Neutrophil (primary cell): ENCODE measurements at regions not wholly inside any gene's neighbourhood (a gene's known extent, or its start where the extent isn't known, plus 50 kb on each side); places are given as distances from the start of the nearest gene placed in this dataset.

Experiments
- H3K27ac ChIP-seq: fragments of 200-600 bp; sonication (generic); 2 replicates; pipeline ENCODE4 v1.5.1; 2016; ENCODE audit warnings: mild to moderate bottlenecking, moderate library complexity
- H3K27me3 ChIP-seq: fragments of 200-600 bp; sonication (generic); 2 replicates; pipeline ENCODE4 v1.6.0; 2016; ENCODE audit warnings: mild to moderate bottlenecking
- H3K36me3 ChIP-seq: fragments of 200-600 bp; sonication (generic); 2 replicates; pipeline ENCODE4 v1.5.1; 2017
- H3K4me1 ChIP-seq, 2 experiments: fragments of 200-600 bp in 1 of 2; sonication (generic) in 1 of 2; 1 replicate in 1 of 2; 2 replicates in 1 of 2; pipeline versions ENCODE4 v1.5.1 to v1.6.1; 2013 to 2016; ENCODE audit warnings: low read depth in 1 of 2, low read length in 1 of 2, mild to moderate bottlenecking in 1 of 2, moderate library complexity in 1 of 2; ENCODE audit not compliant: control insufficient read depth in 1 of 2, insufficient read depth in 1 of 2
- H3K4me3 ChIP-seq, 2 experiments: fragments of 200-600 bp in 1 of 2; sonication (generic) in 1 of 2; 1 replicate in 1 of 2; 2 replicates in 1 of 2; pipeline ENCODE4 v1.5.1; 2013 to 2016; ENCODE audit warnings: low read depth in 1 of 2, low read length in 1 of 2, mild to moderate bottlenecking in 1 of 2, moderate library complexity in 1 of 2
- H3K9me3 ChIP-seq: fragments of 200-600 bp; sonication (generic); 2 replicates; pipeline ENCODE4 v1.5.1; 2016
- TF ChIP-seq, protein P1 (sequence below): fragments of 200-600 bp; sonication (generic); IDR thresholded peaks from 2 replicates; pipeline ENCODE4 v1.5.1; 2016; ENCODE audit warnings: antibody characterized with exemption

GRCh38 chr5:87877023-87877422 is 391.6 kb downstream of the TMEM161B start:
- no peaks in the 10 kb centered on the region for H3K36me3 ChIP-seq

GRCh38 chr5:87876616-87877015 is 392.0 kb downstream of the TMEM161B start:
- Histone ChIP-seq H3K4me1 (no peaks in the 10 kb centered on the region), H3K27ac (no peak overlapping the region), H3K27me3 (no peaks in the 10 kb centered on the region), H3K4me3 (no peak overlapping the region), H3K36me3 (no peaks in the 10 kb centered on the region), H3K9me3 (no peaks in the 10 kb centered on the region)
- TF ChIP-seq, protein P1, sequence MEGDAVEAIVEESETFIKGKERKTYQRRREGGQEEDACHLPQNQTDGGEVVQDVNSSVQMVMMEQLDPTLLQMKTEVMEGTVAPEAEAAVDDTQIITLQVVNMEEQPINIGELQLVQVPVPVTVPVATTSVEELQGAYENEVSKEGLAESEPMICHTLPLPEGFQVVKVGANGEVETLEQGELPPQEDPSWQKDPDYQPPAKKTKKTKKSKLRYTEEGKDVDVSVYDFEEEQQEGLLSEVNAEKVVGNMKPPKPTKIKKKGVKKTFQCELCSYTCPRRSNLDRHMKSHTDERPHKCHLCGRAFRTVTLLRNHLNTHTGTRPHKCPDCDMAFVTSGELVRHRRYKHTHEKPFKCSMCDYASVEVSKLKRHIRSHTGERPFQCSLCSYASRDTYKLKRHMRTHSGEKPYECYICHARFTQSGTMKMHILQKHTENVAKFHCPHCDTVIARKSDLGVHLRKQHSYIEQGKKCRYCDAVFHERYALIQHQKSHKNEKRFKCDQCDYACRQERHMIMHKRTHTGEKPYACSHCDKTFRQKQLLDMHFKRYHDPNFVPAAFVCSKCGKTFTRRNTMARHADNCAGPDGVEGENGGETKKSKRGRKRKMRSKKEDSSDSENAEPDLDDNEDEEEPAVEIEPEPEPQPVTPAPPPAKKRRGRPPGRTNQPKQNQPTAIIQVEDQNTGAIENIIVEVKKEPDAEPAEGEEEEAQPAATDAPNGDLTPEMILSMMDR: no peak

More at GRCh38 chr5:87877023-87877422, 391.6 kb downstream of the TMEM161B start:
- TF ChIP-seq, protein P1: no peak
- Histone ChIP-seq H3K27me3 (no peaks in the 10 kb centered on the region), H3K4me3 (no peak overlapping the region), H3K4me1 (no peaks in the 10 kb centered on the region), H3K27ac (no peak overlapping the region), H3K9me3 (no peaks in the 10 kb centered on the region)

DNA sequence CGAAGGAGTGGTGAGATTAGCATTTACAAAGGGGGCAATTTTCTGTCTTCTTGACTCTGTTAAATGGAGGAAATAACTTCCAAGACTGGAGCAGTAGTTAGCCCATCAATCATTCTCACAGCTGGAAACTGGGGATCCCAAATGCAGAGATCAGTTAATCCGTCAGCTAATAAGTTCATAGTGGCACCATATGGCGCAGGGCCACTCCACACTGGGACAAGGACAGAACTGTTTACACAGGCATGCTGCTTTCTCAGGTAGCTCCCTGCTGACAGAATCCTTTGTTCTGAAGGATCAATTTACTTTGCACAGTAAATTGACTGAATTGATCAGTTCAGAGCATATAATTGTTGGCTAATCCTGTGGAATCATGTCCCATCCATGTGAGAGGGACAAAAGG is 395.7 kb downstream of the TMEM161B start:
- H3K4me3 ChIP-seq: no peak overlapping the region
- H3K4me1 ChIP-seq: no peaks in the 10 kb centered on the region
- H3K27me3 ChIP-seq: no peaks in the 10 kb centered on the region
- H3K27ac ChIP-seq: no peak overlapping the region
- H3K36me3 ChIP-seq: no peaks in the 10 kb centered on the region
- TF ChIP-seq, protein P1: no peak
- no peaks in the 10 kb centered on the region for H3K9me3 ChIP-seq

- Histone ChIP-seq H3K27ac (no peak overlapping the region), H3K4me1 (no peaks in the 10 kb centered on the region), H3K27me3 (no peaks in the 10 kb centered on the region), H3K4me3 (no peak overlapping the region), H3K36me3 (no peaks in the 10 kb centered on the region), H3K9me3 (no peaks in the 10 kb centered on the region)
- TF ChIP-seq, protein P1: no peak
Observed at GRCh38 chr5:87868792-87869191, 399.9 kb downstream of the TMEM161B start.

DNA sequence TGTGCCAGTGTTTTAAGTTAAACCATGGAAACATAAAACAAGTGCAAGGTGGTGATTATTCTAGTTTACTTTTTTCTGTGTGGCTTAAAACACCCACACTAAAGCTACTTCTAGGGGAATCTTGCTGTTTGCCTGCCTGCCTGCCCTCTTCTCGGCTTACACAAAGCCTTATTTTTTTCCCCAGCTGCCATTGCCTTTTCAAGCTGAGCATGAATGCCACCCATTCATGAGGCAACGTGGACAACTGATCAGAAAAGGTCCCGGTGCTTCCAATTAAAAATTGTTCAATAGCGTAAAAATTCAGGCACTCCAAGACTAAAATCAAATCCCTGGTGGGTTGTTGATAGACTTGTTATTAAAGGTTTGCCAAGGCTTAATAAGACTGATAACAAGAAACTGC is 401.4 kb downstream of the TMEM161B start:
- Histone ChIP-seq H3K4me1 (no peaks in the 10 kb centered on the region), H3K27me3 (no peaks in the 10 kb centered on the region), H3K9me3 (no peaks in the 10 kb centered on the region), H3K4me3 (no peak overlapping the region), H3K27ac (no peak overlapping the region), H3K36me3 (no peaks in the 10 kb centered on the region)
- TF ChIP-seq, protein P1: no peak

DNA sequence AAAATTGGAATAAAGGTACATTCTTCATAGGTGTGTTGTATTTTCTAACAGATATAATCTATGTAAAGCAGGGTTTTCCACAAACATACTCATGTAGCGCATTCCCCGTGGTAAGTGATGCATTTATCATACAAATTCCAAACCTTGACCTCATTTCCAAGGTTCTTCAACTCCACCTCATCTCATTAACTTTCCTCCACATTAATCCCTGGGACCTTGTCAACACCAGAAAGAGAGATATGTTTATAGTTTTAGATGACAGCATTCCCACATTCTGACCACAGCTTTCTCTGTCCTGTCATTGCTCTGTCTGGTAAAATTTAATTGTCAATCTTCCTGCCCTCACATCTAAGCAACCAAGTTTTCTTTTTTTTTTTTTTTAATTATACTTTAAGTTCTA is 415.1 kb downstream of the TMEM161B start:
- H3K4me1 ChIP-seq: no peaks in the 10 kb centered on the region
- H3K27me3 ChIP-seq: no peaks in the 10 kb centered on the region
- no peak overlapping the region for H3K4me3 ChIP-seq
- no peaks in the 10 kb centered on the region for H3K36me3 ChIP-seq
- H3K9me3 ChIP-seq: no peaks in the 10 kb centered on the region
- TF ChIP-seq, protein P1: no peak
- H3K27ac ChIP-seq: no peak overlapping the region
